ENCODE measurements at regions not wholly inside any gene's neighbourhood (a gene's known extent, or its start where the extent isn't known, plus 50 kb on each side); places are given as distances from the start of the nearest gene placed in this dataset.

DNA sequence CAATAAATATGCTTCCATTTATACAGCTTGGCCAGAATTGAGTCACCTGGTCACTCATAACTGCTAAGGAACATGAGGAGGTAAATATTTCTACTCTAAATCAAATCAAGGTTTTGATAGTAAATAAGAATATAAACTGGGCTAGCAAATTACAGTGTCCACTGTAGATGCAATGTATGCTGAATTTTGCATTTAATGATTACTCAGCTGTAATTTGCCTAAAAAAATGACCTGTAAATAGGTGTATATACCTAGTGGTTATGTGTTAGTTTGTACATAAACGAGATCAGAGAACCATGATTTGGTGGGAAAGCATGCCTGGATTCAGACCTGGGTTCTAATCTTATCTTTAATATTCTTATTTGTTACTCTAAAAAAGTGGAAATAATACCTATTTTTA is 76.6 kb upstream of the CNTN1 start:
- Mint-ChIP-seq H3K27ac (ENCODE audit: unreplicated experiment) (no peak overlapping the region), H3K4me1 (ENCODE audit: low read depth, unreplicated experiment) (peaks cover 10% of the 10 kb centered on the region), H3K9me3 (ENCODE audit: unreplicated experiment) (peaks cover 4% of the 10 kb centered on the region), H3K27me3 (ENCODE audit: unreplicated experiment) (no peaks in the 10 kb centered on the region), H3K36me3 (ENCODE audit: unreplicated experiment) (no peaks in the 10 kb centered on the region), H3K4me3 (ENCODE audit: unreplicated experiment) (no peak overlapping the region)
- TF ChIP-seq, protein P1, sequence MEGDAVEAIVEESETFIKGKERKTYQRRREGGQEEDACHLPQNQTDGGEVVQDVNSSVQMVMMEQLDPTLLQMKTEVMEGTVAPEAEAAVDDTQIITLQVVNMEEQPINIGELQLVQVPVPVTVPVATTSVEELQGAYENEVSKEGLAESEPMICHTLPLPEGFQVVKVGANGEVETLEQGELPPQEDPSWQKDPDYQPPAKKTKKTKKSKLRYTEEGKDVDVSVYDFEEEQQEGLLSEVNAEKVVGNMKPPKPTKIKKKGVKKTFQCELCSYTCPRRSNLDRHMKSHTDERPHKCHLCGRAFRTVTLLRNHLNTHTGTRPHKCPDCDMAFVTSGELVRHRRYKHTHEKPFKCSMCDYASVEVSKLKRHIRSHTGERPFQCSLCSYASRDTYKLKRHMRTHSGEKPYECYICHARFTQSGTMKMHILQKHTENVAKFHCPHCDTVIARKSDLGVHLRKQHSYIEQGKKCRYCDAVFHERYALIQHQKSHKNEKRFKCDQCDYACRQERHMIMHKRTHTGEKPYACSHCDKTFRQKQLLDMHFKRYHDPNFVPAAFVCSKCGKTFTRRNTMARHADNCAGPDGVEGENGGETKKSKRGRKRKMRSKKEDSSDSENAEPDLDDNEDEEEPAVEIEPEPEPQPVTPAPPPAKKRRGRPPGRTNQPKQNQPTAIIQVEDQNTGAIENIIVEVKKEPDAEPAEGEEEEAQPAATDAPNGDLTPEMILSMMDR (IDR thresholded peaks at IDR 0.05; ENCODE audit: partially characterized antibody, unreplicated experiment): no peak
- no peak for DNase-seq

DNA sequence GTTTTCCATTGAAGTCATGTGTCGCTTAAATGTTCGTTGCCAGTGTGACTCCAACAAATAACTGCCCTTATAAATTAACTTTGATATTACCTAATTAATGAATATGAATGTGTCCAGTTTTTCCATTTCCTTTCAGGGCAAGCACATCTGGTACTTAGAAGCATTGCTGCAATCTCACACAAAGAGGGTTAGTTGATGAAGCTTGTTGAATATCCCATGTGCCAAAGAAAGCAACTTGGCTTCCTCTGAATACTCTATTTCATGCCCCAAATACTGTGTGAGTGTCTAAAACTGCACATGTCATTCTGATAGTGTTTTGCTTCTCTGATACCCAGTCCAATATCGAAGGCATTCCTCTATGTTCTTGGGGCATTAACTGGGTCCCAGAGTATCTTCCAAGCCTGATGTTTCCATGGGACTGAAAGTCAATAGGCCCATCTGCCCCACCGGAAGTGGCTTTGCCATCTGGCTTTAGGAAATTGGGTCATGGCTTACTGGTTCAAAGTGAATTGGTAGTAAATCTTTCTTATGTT is 75.8 kb upstream of the CNTN1 start:
- TF ChIP-seq, protein P1 (IDR thresholded peaks at IDR 0.05; ENCODE audit: partially characterized antibody, unreplicated experiment): no peak
- no peak overlapping the region for H3K4me3 Mint-ChIP-seq (ENCODE audit: unreplicated experiment)
- peaks cover 10% of the 10 kb centered on the region for H3K4me1 Mint-ChIP-seq (ENCODE audit: low read depth, unreplicated experiment)
- H3K36me3 Mint-ChIP-seq (ENCODE audit: unreplicated experiment): no peaks in the 10 kb centered on the region
- no peak for DNase-seq
- H3K27me3 Mint-ChIP-seq (ENCODE audit: unreplicated experiment): no peaks in the 10 kb centered on the region
- peaks cover 4% of the 10 kb centered on the region for H3K9me3 Mint-ChIP-seq (ENCODE audit: unreplicated experiment)
- H3K27ac Mint-ChIP-seq (ENCODE audit: unreplicated experiment): peak overlapping the region; percentile 35

DNA sequence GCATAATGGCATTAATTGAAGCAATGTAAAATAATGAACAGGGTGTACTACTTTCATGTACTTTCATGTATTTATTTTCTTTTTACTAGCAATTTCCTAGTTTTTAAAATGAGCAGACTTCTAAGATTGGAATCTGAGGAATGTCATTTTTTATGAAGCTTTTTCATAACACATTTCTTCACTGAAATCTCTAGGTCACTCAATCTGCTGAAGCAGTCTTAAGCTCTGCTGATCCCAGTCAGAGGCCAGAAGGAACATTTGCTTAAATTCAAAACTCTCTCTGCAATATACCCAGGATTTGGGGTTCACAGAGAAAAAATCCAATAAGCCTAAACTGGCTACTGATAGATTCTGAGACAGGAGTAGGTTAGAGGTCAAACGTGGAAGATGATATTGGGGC is 73.6 kb upstream of the CNTN1 start:
- H3K27ac Mint-ChIP-seq (ENCODE audit: unreplicated experiment): no peak overlapping the region
- no peaks in the 10 kb centered on the region for H3K9me3 Mint-ChIP-seq (ENCODE audit: unreplicated experiment)
- no peak for DNase-seq
- no peaks in the 10 kb centered on the region for H3K36me3 Mint-ChIP-seq (ENCODE audit: unreplicated experiment)
- no peak overlapping the region for H3K4me3 Mint-ChIP-seq (ENCODE audit: unreplicated experiment)
- H3K27me3 Mint-ChIP-seq (ENCODE audit: unreplicated experiment): no peaks in the 10 kb centered on the region
- H3K4me1 Mint-ChIP-seq (ENCODE audit: low read depth, unreplicated experiment): peaks cover 10% of the 10 kb centered on the region
- TF ChIP-seq, protein P1 (IDR thresholded peaks at IDR 0.05; ENCODE audit: partially characterized antibody, unreplicated experiment): no peak

DNA sequence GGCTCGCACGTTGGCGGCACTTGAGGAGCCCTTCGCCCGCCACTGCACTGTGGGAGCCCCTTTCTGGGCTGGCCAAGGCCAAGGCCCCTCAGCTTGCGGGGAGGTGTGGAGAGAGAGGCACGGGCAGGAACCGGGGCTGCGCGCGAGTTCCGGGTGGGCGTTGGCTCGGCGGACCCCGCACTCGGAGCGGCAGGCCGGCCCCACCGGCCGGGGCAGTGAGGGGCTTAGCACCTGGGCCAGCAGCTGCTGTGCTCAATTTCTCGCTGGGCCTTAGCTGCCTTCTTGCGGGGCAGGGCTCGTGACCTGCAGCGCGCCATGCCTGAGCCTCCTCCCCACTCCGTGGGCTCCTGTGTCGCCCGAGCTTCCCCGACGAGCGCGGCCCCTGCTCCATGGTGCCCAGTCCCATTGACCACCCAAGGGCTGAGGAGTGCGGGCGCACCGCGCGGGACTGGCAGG is 71.6 kb upstream of the CNTN1 start:
- peaks cover 10% of the 10 kb centered on the region for H3K4me1 Mint-ChIP-seq (ENCODE audit: low read depth, unreplicated experiment)
- H3K4me3 Mint-ChIP-seq (ENCODE audit: unreplicated experiment): no peak overlapping the region
- no peak for DNase-seq
- TF ChIP-seq, protein P1 (IDR thresholded peaks at IDR 0.05; ENCODE audit: partially characterized antibody, unreplicated experiment): no peak
- H3K9me3 Mint-ChIP-seq (ENCODE audit: unreplicated experiment): no peaks in the 10 kb centered on the region
- H3K27me3 Mint-ChIP-seq (ENCODE audit: unreplicated experiment): no peaks in the 10 kb centered on the region
- no peaks in the 10 kb centered on the region for H3K36me3 Mint-ChIP-seq (ENCODE audit: unreplicated experiment)
- H3K27ac Mint-ChIP-seq (ENCODE audit: unreplicated experiment): no peak overlapping the region

DNA sequence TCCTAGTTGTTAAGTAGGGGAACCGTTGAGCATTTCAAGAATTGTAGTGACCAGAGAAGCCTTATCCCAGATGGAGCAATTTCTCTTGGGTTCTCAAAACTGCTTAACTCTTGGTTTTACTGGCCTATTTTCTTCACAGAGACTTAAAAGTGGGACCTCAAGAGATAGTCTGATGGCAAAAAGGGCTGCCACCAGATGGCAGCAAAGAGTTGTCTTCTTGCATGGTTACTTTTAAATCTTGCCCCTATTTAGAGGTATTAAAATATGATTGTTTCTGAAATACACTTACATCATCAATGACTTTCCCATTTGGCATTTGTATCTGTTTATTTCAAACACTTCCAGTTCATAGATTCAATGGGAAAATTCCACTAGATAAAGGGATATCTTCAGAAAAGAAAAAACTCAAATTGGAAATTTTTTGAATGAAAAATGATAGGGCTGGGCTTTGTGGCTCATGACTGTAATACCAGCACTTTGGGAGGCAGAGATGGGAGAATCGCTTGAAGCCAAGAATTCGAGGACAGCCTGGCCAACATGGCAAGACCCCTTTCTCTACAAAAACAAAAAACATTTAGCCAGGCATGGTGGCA is 69.9 kb upstream of the CNTN1 start:
- TF ChIP-seq, protein P1 (IDR thresholded peaks at IDR 0.05; ENCODE audit: partially characterized antibody, unreplicated experiment): peak; percentile 89
- Mint-ChIP-seq H3K9me3 (ENCODE audit: unreplicated experiment) (no peaks in the 10 kb centered on the region), H3K4me1 (ENCODE audit: low read depth, unreplicated experiment) (peaks cover under 1% of the 10 kb centered on the region), H3K4me3 (ENCODE audit: unreplicated experiment) (no peak overlapping the region), H3K27me3 (ENCODE audit: unreplicated experiment) (no peaks in the 10 kb centered on the region), H3K27ac (ENCODE audit: unreplicated experiment) (no peak overlapping the region), H3K36me3 (ENCODE audit: unreplicated experiment) (no peaks in the 10 kb centered on the region)
- peak; percentile 66 for DNase-seq

Data from glutamatergic neuron (in vitro differentiated cells).